ENCODE measurements at regions not wholly inside any gene's neighbourhood (a gene's known extent, or its start where the extent isn't known, plus 50 kb on each side); places are given as distances from the start of the nearest gene placed in this dataset.

DNA sequence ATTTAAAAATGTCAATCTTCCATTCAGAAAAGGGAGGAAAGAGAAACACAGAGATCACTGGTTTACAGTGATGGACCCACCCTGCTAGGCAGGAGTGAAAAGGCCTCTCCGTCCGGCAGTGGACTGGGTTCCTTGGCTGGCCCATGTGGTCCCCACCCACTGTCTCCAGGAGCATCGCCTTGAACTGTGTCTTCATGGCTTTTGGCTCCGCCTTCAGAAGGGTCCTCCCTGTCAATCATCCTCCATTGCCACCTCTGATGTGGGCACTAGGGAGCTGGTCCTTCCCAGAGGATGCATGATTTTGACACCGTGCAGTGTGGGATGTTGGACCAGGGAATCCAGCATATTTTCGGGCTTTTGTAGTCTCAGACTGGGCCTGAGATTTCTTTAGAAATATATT is 58.2 kb upstream of the B3GAT1 start:
- TF ChIP-seq ERF (CRISPR knock-in tag; IDR thresholded peaks at IDR 0.05) (no peak), RCOR1 (IDR thresholded peaks at IDR 0.05; ENCODE audit: borderline replicate concordance in 1 of 2, low read depth in 2 of 2, low read length in 2 of 2) (no peak), TARDBP (IDR thresholded peaks at IDR 0.05) (no peak), SIN3A (IDR thresholded peaks at IDR 0.05; ENCODE audit: borderline replicate concordance in 2 of 2, control insufficient read depth in 1 of 2, low read depth in 2 of 2, low read length in 2 of 2) (no peak), JUN (IDR thresholded peaks at IDR 0.05; ENCODE audit: borderline replicate concordance, low read depth, low read length) (no peak), JUN (CRISPR knock-in tag; IDR thresholded peaks at IDR 0.05; ENCODE audit: borderline replicate concordance) (no peak), ZNF347 (CRISPR knock-in tag; IDR thresholded peaks at IDR 0.05; ENCODE audit: low read depth) (no peak), JUND (IDR thresholded peaks at IDR 0.05; ENCODE audit: borderline replicate concordance, low read depth, low read length) (no peak), JUND (tag; IDR thresholded peaks at IDR 0.05; ENCODE audit: borderline replicate concordance, low read depth, low read length) (no peak), ELF1 (tag; IDR thresholded peaks at IDR 0.05) (no peak)
- TF ChIP-seq, protein P1, sequence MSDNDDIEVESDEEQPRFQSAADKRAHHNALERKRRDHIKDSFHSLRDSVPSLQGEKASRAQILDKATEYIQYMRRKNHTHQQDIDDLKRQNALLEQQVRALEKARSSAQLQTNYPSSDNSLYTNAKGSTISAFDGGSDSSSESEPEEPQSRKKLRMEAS (CRISPR knock-in tag; IDR thresholded peaks at IDR 0.05), result no peak
- TF ChIP-seq, protein P2, sequence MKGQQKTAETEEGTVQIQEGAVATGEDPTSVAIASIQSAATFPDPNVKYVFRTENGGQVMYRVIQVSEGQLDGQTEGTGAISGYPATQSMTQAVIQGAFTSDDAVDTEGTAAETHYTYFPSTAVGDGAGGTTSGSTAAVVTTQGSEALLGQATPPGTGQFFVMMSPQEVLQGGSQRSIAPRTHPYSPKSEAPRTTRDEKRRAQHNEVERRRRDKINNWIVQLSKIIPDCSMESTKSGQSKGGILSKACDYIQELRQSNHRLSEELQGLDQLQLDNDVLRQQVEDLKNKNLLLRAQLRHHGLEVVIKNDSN (CRISPR knock-in tag; IDR thresholded peaks at IDR 0.05), result no peak
- TF ChIP-seq, protein P3, sequence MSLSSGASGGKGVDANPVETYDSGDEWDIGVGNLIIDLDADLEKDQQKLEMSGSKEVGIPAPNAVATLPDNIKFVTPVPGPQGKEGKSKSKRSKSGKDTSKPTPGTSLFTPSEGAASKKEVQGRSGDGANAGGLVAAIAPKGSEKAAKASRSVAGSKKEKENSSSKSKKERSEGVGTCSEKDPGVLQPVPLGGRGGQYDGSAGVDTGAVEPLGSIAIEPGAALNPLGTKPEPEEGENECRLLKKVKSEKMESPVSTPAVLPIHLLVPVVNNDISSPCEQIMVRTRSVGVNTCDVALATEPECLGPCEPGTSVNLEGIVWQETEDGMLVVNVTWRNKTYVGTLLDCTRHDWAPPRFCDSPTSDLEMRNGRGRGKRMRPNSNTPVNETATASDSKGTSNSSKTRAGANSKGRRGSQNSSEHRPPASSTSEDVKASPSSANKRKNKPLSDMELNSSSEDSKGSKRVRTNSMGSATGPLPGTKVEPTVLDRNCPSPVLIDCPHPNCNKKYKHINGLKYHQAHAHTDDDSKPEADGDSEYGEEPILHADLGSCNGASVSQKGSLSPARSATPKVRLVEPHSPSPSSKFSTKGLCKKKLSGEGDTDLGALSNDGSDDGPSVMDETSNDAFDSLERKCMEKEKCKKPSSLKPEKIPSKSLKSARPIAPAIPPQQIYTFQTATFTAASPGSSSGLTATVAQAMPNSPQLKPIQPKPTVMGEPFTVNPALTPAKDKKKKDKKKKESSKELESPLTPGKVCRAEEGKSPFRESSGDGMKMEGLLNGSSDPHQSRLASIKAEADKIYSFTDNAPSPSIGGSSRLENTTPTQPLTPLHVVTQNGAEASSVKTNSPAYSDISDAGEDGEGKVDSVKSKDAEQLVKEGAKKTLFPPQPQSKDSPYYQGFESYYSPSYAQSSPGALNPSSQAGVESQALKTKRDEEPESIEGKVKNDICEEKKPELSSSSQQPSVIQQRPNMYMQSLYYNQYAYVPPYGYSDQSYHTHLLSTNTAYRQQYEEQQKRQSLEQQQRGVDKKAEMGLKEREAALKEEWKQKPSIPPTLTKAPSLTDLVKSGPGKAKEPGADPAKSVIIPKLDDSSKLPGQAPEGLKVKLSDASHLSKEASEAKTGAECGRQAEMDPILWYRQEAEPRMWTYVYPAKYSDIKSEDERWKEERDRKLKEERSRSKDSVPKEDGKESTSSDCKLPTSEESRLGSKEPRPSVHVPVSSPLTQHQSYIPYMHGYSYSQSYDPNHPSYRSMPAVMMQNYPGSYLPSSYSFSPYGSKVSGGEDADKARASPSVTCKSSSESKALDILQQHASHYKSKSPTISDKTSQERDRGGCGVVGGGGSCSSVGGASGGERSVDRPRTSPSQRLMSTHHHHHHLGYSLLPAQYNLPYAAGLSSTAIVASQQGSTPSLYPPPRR (CRISPR knock-in tag; IDR thresholded peaks at IDR 0.05; ENCODE audit: borderline replicate concordance), result no peak
- TF ChIP-seq, protein P4, sequence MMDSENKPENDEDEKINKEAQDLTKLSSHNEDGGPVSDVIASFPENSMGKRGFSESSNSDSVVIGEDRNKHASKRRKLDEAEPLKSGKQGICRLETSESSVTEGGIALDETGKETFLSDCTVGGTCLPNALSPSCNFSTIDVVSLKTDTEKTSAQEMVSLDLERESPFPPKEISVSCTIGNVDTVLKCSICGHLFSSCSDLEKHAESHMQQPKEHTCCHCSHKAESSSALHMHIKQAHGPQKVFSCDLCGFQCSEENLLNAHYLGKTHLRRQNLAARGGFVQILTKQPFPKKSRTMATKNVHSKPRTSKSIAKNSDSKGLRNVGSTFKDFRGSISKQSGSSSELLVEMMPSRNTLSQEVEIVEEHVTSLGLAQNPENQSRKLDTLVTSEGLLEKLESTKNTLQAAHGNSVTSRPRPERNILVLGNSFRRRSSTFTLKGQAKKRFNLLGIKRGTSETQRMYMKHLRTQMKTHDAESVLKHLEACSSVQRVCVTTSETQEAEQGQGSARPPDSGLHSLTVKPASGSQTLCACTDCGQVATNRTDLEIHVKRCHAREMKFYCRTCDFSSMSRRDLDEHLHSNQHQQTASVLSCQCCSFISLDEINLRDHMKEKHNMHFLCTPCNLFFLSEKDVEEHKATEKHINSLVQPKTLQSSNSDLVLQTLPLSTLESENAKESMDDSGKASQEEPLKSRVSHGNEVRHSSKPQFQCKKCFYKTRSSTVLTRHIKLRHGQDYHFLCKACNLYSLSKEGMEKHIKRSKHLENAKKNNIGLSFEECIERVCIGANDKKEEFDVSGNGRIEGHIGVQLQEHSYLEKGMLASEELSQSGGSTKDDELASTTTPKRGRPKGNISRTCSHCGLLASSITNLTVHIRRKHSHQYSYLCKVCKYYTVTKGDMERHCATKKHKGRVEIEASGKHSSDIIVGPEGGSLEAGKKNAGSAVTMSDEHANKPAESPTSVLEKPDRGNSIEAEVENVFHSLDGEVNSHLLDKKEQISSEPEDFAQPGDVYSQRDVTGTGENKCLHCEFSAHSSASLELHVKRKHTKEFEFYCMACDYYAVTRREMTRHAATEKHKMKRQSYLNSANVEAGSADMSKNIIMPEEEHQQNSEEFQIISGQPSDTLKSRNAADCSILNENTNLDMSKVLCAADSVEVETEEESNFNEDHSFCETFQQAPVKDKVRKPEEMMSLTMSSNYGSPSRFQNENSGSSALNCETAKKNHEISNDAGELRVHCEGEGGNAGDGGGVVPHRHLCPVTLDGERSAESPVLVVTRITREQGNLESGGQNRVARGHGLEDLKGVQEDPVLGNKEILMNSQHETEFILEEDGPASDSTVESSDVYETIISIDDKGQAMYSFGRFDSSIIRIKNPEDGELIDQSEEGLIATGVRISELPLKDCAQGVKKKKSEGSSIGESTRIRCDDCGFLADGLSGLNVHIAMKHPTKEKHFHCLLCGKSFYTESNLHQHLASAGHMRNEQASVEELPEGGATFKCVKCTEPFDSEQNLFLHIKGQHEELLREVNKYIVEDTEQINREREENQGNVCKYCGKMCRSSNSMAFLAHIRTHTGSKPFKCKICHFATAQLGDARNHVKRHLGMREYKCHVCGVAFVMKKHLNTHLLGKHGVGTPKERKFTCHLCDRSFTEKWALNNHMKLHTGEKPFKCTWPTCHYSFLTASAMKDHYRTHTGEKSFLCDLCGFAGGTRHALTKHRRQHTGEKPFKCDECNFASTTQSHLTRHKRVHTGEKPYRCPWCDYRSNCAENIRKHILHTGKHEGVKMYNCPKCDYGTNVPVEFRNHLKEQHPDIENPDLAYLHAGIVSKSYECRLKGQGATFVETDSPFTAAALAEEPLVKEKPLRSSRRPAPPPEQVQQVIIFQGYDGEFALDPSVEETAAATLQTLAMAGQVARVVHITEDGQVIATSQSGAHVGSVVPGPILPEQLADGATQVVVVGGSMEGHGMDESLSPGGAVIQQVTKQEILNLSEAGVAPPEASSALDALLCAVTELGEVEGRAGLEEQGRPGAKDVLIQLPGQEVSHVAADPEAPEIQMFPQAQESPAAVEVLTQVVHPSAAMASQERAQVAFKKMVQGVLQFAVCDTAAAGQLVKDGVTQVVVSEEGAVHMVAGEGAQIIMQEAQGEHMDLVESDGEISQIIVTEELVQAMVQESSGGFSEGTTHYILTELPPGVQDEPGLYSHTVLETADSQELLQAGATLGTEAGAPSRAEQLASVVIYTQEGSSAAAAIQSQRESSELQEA (IDR thresholded peaks at IDR 0.05; ENCODE audit: low read depth), result no peak
